IMR-90 (cell line): ENCODE measurements at regions not wholly inside any gene's neighbourhood (a gene's known extent, or its start where the extent isn't known, plus 50 kb on each side); places are given as distances from the start of the nearest gene placed in this dataset.

ENCODE experiments used
- ATAC-seq: fragments of 200-7000 bp; cut with Tn5 transposase; 2 replicates; pipeline ENCODE4 v1.9.1; 2020; ENCODE audit warnings: low read depth, mild to moderate bottlenecking, moderate library complexity
- BruUV-seq: library from RNA; stranded (reverse); fragments of 400-500 nt; replicated peaks from 2 replicates; lab custom pipeline; 2021; lab: Mats Ljungman, UMichigan
- CTCF ChIA-PET: fragments of 300-600 bp; formaldehyde crosslinking; extraction: SDS; loops from one replicate; lab custom pipeline; 2021; ENCODE audit warnings: antibody characterized with exemption; lab: Yijun Ruan, JAX
- POLR2A ChIA-PET: fragments of 300-600 bp; sonication (Branson Sonifier 250); formaldehyde crosslinking; loops from one replicate; lab custom pipeline; 2022; ENCODE audit warnings: antibody characterized with exemption; ENCODE audit not compliant: unreplicated experiment; lab: Charles Lee
- DNase-seq: peaks from one replicate; pipeline ENCODE4 v3.0.0; 2013
- H2AFZ ChIP-seq: replicated peaks from 2 replicates; pipeline ENCODE3; 2013; ENCODE audit warnings: low read length, mild to moderate bottlenecking; ENCODE audit not compliant: poor library complexity
- H2AK5ac ChIP-seq: 2 replicates; pipeline ENCODE4 v1.6.1; 2013; ENCODE audit warnings: low read depth, low read length, inconsistent platforms
- H2AK9ac ChIP-seq: replicated peaks from 2 replicates; pipeline ENCODE3; 2013; ENCODE audit warnings: mild to moderate bottlenecking, low read depth, low read length, moderate library complexity; ENCODE audit not compliant: poor library complexity
- H2BK120ac ChIP-seq: 2 replicates; pipeline ENCODE4 v1.6.1; 2013; ENCODE audit warnings: low read depth, low read length, inconsistent platforms
- H2BK15ac ChIP-seq: 3 replicates; pipeline ENCODE4 v1.6.1; 2013; ENCODE audit warnings: low read depth, low read length, inconsistent platforms
- H2BK20ac ChIP-seq: 2 replicates; pipeline ENCODE4 v1.6.1; 2013; ENCODE audit warnings: low read depth, mild to moderate bottlenecking, inconsistent platforms, low read length, moderate library complexity
- H2BK5ac ChIP-seq: 2 replicates; pipeline ENCODE4 v1.6.1; 2013; ENCODE audit warnings: mild to moderate bottlenecking, low read depth, low read length, inconsistent platforms; ENCODE audit not compliant: poor library complexity, severe bottlenecking
- H3K14ac ChIP-seq: replicated peaks from 2 replicates; pipeline ENCODE4 v1.6.1; 2013; ENCODE audit warnings: low read depth, low read length, inconsistent platforms
- H3K18ac ChIP-seq: 2 replicates; pipeline ENCODE4 v1.6.1; 2013; ENCODE audit warnings: low read depth, low read length, control low read depth
- H3K23ac ChIP-seq: 2 replicates; pipeline ENCODE4 v1.6.1; 2013; ENCODE audit warnings: low read depth, low read length, inconsistent platforms
- H3K27ac ChIP-seq: 2 replicates; pipeline ENCODE4 v1.5.1; 2013; ENCODE audit warnings: mild to moderate bottlenecking, control low read depth, low read length; ENCODE audit not compliant: insufficient read depth
- H3K27me3 ChIP-seq: 2 replicates; pipeline ENCODE4 v1.6.1; 2013; ENCODE audit warnings: low read length; ENCODE audit not compliant: control insufficient read depth, insufficient read depth
- H3K36me3 ChIP-seq: 2 replicates; pipeline ENCODE4 v1.6.1; 2013; ENCODE audit warnings: low read length, mixed read lengths; ENCODE audit not compliant: control insufficient read depth, insufficient read depth
- H3K4ac ChIP-seq: 2 replicates; pipeline ENCODE4 v1.6.1; 2013; ENCODE audit warnings: low read depth, low read length, inconsistent platforms
- H3K4me1 ChIP-seq: 2 replicates; pipeline ENCODE4 v1.6.1; 2013; ENCODE audit warnings: low read length, mixed read lengths; ENCODE audit not compliant: control insufficient read depth, insufficient read depth
- H3K4me2 ChIP-seq: 2 replicates; pipeline ENCODE4 v1.6.1; 2013; ENCODE audit warnings: low read depth, mild to moderate bottlenecking, control low read depth, low read length, moderate library complexity
- H3K4me3 ChIP-seq: 2 replicates; pipeline ENCODE4 v1.5.1; 2013; ENCODE audit warnings: low read depth, mild to moderate bottlenecking, control low read depth, low read length, moderate library complexity; ENCODE audit not compliant: insufficient read depth
- H3K56ac ChIP-seq: 2 replicates; pipeline ENCODE4 v1.6.1; 2013; ENCODE audit warnings: low read length, inconsistent platforms; ENCODE audit not compliant: insufficient read depth; ENCODE audit errors: extremely low read depth
- H3K79me1 ChIP-seq, 2 experiments: 2 replicates each; pipeline ENCODE4 v1.6.1; 2013; ENCODE audit warnings: low read length in 2 of 2, inconsistent platforms in 1 of 2, low read depth in 1 of 2
- H3K9ac ChIP-seq: 2 replicates; pipeline ENCODE4 v1.6.1; 2013; ENCODE audit warnings: low read depth, low read length, control low read depth
- H3K9me1 ChIP-seq: 2 replicates; pipeline ENCODE4 v1.6.1; 2013; ENCODE audit warnings: low read length, inconsistent platforms; ENCODE audit not compliant: insufficient read depth
- H3K9me3 ChIP-seq: 2 replicates; pipeline ENCODE4 v1.6.1; 2013; ENCODE audit warnings: low read length; ENCODE audit not compliant: control insufficient read depth, insufficient read depth
- H4K20me1 ChIP-seq: 2 replicates; pipeline ENCODE4 v1.6.1; 2013; ENCODE audit warnings: low read length, inconsistent platforms; ENCODE audit not compliant: insufficient read depth
- H4K5ac ChIP-seq: 2 replicates; pipeline ENCODE4 v1.6.1; 2013; ENCODE audit warnings: mild to moderate bottlenecking, low read depth, low read length, control low read depth
- H4K8ac ChIP-seq, 2 experiments: 2 replicates each; pipeline ENCODE4 v1.6.1; 2013; ENCODE audit warnings: low read depth in 2 of 2, low read length in 2 of 2, control low read depth in 1 of 2, inconsistent platforms in 1 of 2
- H4K91ac ChIP-seq: 2 replicates; pipeline ENCODE4 v1.6.1; 2013; ENCODE audit warnings: low read depth, low read length, inconsistent platforms; ENCODE audit not compliant: insufficient read depth
- BHLHE40 ChIP-seq: fragments of 150-350 bp; IDR thresholded peaks from 2 replicates; pipeline ENCODE4 v1.6.1; 2016; ENCODE audit warnings: mild to moderate bottlenecking, low read depth, low read length
- CEBPB ChIP-seq: IDR thresholded peaks from 2 replicates; pipeline ENCODE4 v1.6.1; 2012; ENCODE audit warnings: low read depth, low read length, improper control_type of control experiment
- CHD1 ChIP-seq: IDR thresholded peaks from 2 replicates; pipeline ENCODE4 v1.6.1; 2012; ENCODE audit warnings: low read depth, low read length, improper control_type of control experiment
- FOS ChIP-seq: fragments of 150-350 bp; IDR thresholded peaks from 2 replicates; pipeline ENCODE4 v1.6.1; 2016; ENCODE audit warnings: low read depth, low read length
- MAFK ChIP-seq: IDR thresholded peaks from 2 replicates; pipeline ENCODE4 v1.6.1; 2012; ENCODE audit warnings: low read depth, low read length, improper control_type of control experiment
- MAZ ChIP-seq: IDR thresholded peaks from 2 replicates; pipeline ENCODE4 v1.6.1; 2012; ENCODE audit warnings: low read depth, mild to moderate bottlenecking, low read length, improper control_type of control experiment, moderate library complexity, borderline replicate concordance
- MXI1 ChIP-seq: IDR thresholded peaks from 2 replicates; pipeline ENCODE4 v1.6.1; 2012; ENCODE audit warnings: low read depth, mild to moderate bottlenecking, low read length, moderate library complexity, borderline replicate concordance
- POLR2A ChIP-seq: IDR thresholded peaks from 2 replicates; pipeline ENCODE4 v1.6.1; 2012; ENCODE audit warnings: mild to moderate bottlenecking, low read depth, low read length
- RAD21 ChIP-seq: IDR thresholded peaks from 2 replicates; pipeline ENCODE4 v1.6.1; 2012; ENCODE audit warnings: low read length, improper control_type of control experiment
- USF2 ChIP-seq: fragments of 150-350 bp; IDR thresholded peaks from 2 replicates; pipeline ENCODE4 v1.6.1; 2017; ENCODE audit warnings: mild to moderate bottlenecking, antibody characterized with exemption, low read length, low read depth
- whole genome bisulfite sequencing, 2 experiments: methylation state at CpG; one replicate each; pipeline versions ENCODE4 v1.1.5 to v1.1.7; 2013; ENCODE audit warnings: missing lambda C conversion rate in 2 of 2; ENCODE audit not compliant: insufficient read length in 1 of 2; ENCODE audit errors: extremely low coverage in 2 of 2; 5-methylcytosine and 5-hydroxymethylcytosine counted together
- dilution Hi-C: fragments of 300-500 bp; cut with HindIII; formaldehyde crosslinking; loops from one replicate; pipeline ENCODE4 v1.14.3; 2018; ENCODE audit warnings: low sequenced_read_pairs; ENCODE audit not compliant: unreplicated experiment
- in situ Hi-C: fragments of 300-500 bp; cut with MboI; formaldehyde crosslinking; loops from 3 replicates; pipeline ENCODE4 v1.14.3; 2019; ENCODE audit warnings: low sequenced_read_pairs, inconsistent platforms, mixed read lengths
- intact Hi-C: fragments of 100-400 bp; cut with micrococcal nuclease; formaldehyde crosslinking; loops from 2 replicates; pipeline ENCODE4 v1.10.0; 2022

GRCh38 chr2:15745907-15746702 lies 154.4 kb downstream of the DDX1 start:
- Histone ChIP-seq H3K18ac (no peak overlapping the region), H3K9me3 (no peaks in the 10 kb centered on the region), H3K4me2 (no peak overlapping the region), H4K8ac (no peak overlapping the region), H3K79me1 (no peaks in the 10 kb centered on the region), H3K4me1 (no peaks in the 10 kb centered on the region), H2AK9ac (no peak overlapping the region), H4K20me1 (no peaks in the 10 kb centered on the region), H3K36me3 (no peaks in the 10 kb centered on the region), H3K56ac (no peak overlapping the region), H2BK15ac (no peak overlapping the region), H2BK5ac (no peak overlapping the region), H3K27ac (no peak overlapping the region), H3K9ac (no peak overlapping the region), H3K4ac (no peak overlapping the region), H2AFZ (no peak overlapping the region), H4K91ac (no peak overlapping the region), H4K5ac (no peak overlapping the region), H2BK120ac (no peak overlapping the region), H2BK20ac (no peak overlapping the region), H2AK5ac (no peak overlapping the region), H3K23ac (no peak overlapping the region), H3K9me1 (no peaks in the 10 kb centered on the region), H3K27me3 (no peaks in the 10 kb centered on the region), H3K4me3 (no peak overlapping the region), H3K14ac (no peak overlapping the region)
- no CpG with 5 or more reads among the region's 6 CpGs for WGBS, 2 experiments
- ChIA-PET CTCF (no interaction called here), POLR2A (no interaction called here)
- no peak for DNase-seq
- no peak for ATAC-seq
- dilution Hi-C loops = no loop called here
- intact Hi-C loops = no loop called here
- no peak for TF ChIP-seq FOS
- no peak for TF ChIP-seq USF2
- no peak for TF ChIP-seq BHLHE40
- no peak for TF ChIP-seq RAD21
- no peak for TF ChIP-seq CHD1
- no peak for TF ChIP-seq CEBPB
- no peak for TF ChIP-seq MXI1
- TF ChIP-seq MAFK = no peak
- TF ChIP-seq MAZ = no peak
- no peak for TF ChIP-seq POLR2A
- in situ Hi-C loops = no loop called here
- BruUV-seq = no TSS peak
